HG03060 (cell line): ENCODE measurements at regions not wholly inside any gene's neighbourhood (a gene's known extent, or its start where the extent isn't known, plus 50 kb on each side); places are given as distances from the start of the nearest gene placed in this dataset.
"Not testable (repeated sequence)": the region's sequence is repeated elsewhere in the genome, so short reads cannot be mapped to it uniquely, and the experiment has no call there.

Source experiments
- ATAC-seq: cut with Tn5 transposase; IDR thresholded peaks from one replicate; pipeline ENCODE4 v1.9.1; 2021; ENCODE audit warnings: low read depth, moderate number of reproducible peaks; ENCODE audit not compliant: unreplicated experiment

DNA sequence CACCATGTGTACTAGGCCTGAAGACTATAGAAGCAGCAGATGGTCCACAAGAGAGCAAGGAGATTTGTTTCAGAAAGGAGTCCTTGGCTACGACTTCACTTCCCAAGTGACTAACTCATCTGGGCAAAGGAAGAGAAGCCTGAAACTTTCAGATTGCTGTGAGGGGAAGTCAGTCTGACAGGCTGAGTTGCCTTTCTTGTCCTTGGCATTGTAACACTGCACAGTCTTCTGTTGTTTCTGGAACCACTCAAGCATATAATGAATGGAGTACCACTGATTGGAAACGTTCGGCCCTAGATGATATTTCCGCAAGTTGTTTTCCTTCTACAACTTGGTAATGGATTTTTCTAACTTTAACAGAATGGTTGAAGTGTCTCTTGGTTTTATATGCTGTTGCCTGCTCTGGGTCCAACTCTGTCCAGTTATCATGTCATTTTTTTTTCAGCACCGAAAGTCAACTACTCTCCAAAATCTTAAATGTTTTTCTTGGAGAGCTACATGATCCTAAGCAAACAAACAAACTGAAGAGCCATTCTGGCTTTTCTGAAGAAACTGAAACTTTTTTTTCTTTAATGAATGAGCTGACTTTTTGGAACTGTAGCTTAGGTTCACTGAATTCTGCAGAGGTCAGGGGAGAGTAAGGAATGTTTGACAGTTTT, 685.7 kb downstream of the MECOM start:
- ATAC-seq, result no peak

- ATAC-seq, result no peak
Observed at GRCh38 chr3:168976969-168977368, 686.5 kb downstream of the MECOM start.

DNA sequence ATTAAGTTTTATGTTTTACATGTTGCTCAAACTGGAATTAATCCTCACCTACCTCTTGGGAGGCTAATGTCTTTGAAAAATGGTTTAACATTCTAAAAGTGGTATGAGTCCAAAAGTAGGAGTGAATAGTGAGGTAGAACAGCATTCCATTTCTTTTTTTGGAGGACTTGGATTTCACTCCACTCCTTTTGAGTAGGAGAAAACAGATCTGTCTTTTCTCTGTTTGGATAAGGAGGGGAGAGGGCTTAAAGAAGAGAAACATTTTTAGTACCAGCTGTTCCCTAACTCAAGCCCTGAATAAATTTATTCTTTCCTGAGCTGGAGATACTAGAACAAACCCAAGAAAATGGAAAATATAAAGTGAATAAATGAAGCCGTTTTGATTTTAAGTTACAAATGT, 687.9 kb downstream of the MECOM start:
- ATAC-seq, result no peak

DNA sequence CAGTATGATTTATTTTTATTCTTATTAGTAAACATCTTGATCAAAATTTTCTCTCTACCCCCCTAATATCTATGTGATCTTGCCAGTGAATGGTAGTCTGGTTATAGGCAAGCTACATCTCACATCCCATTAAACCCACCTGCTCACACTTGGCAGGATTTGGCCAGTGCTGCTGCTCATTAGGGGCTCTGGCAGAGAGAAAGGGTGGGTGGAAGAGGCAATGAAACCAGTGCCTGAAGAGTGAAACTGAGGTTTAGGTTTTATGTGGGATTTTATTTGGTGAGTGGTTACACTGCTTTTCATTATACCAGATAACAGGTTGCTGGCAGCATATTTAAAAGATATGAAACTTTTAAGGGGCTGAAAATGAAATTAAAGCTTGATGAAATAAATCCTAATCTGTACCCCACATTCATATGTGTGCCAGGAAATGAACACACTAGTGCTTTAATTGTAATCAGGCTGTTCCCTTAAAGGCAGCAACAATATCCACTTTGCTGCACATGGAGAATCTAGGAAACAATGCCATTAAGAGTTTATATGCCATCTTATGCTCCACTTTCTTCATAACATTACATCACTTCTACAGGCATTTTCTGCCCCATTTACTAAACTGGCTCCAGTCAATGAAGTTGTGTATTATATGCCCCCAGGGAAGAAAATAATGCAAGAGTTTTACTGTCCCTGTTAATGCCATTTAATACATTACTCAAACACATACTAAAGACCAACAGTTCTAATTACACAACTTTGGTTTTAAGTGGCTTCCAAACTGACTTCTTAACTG, 688.7 kb downstream of the MECOM start:
- no peak for ATAC-seq

GRCh38 chr3:168973897-168974296, 689.6 kb downstream of the MECOM start:
- ATAC-seq, result no peak

DNA sequence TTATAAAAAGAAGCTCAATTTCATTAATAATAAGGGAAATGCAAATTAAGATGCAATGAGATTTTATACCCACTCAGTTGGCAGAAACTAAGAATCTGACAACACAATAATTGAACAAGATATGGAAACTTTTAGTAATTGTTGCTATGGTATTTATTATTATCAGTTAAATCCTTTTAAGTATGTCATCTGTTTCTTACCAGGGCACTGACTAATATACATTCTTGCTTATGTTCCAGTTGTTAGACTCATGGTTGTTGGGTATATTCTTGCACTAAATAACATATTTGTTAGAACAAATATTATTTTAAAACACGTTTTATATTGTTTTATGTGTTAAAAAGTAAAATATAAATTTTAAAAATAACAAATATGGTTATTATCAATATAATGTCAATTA, 690.3 kb downstream of the MECOM start:
- no peak for ATAC-seq

- no peak for ATAC-seq
Observed at GRCh38 chr3:168968609-168969008, 694.9 kb downstream of the MECOM start.

- no peak for ATAC-seq
Observed at GRCh38 chr3:168964736-168965135, 698.8 kb downstream of the MECOM start.

DNA sequence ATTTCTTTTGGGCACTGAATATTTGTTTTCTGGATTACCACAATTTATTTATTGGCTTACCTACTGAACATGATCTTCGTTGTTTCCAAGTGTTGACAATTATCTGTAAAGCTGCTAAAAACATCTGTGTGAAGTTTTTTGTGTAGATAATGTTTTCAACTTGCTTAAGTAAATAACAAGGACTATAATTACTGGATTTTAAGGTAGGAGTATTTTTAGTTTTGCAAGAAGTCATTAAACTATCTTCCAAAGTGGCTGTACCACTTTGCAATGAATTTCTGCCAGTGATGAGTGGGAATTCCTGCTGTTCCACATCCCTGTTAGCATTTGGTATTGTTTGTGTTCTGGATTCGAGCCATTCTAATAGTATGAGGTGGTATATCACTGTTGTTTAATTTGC, 702.2 kb downstream of the MECOM start:
- ATAC-seq, result no peak

GRCh38 chr3:168959731-168960130, 703.8 kb downstream of the MECOM start:
- ATAC-seq, result no peak

GRCh38 chr3:168958466-168958865, 705.0 kb downstream of the MECOM start:
- ATAC-seq, result no peak

DNA sequence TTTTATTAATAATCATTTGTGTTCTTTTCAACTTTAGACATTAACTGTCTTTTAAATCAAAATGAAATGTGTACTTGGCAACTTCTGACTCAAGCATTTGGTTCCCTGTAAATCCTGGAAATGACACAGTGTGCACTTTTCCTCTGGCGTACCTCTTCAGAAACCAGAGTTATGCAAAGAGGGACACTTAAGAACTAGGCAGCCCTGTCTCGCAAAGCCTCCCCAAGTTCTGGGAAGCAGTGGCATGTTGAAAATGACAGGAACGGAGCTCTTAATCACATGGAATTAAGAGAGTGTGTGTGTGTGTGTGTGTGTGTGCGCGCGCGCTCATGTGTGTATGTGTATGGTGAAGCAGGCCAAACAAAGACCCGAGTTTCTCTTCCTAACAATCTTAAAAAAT, 707.4 kb downstream of the MECOM start:
- ATAC-seq, result no peak

- no peak for ATAC-seq
Observed at GRCh38 chr3:168952551-168952950, 711.0 kb downstream of the MECOM start.

GRCh38 chr3:168951884-168952283, 711.6 kb downstream of the MECOM start:
- no peak for ATAC-seq

DNA sequence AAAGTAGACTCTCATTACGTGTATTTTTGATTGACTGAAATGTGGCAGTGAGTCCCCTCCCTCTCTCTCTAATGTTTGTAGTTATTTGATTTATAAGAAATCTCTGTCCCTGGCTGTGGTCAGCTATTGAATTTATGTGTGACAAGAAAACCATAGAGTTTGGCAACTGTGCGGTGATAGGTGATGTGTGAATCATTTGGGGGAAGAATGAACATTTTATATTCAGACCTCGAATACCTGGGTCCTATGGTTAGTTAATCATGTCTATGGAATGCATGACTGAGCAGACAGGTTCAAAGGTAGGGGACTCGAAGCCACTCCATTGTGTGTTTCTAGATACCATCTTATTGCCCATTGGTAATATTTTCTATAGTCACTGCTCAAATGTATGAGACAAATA, 712.1 kb downstream of the MECOM start:
- no peak for ATAC-seq

DNA sequence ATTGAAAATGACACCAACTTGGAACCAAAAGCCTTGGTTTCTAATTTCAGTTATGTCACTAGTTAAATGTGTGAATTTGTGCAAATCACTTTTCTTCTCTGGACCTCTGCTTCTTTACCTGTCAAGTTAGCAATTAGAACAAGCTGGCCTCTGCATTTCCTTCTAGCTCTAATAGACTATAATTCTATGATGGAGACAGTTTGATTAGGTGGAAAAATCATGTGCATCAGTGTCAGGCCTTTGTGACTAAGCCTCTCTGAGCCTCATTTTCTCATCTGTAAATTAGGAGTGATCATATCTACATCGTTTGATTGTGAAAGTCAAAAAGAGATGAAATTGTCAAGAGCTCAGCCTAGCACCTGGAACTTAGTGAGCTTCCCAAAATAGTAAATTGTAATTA, 712.9 kb downstream of the MECOM start:
- ATAC-seq, result no peak

DNA sequence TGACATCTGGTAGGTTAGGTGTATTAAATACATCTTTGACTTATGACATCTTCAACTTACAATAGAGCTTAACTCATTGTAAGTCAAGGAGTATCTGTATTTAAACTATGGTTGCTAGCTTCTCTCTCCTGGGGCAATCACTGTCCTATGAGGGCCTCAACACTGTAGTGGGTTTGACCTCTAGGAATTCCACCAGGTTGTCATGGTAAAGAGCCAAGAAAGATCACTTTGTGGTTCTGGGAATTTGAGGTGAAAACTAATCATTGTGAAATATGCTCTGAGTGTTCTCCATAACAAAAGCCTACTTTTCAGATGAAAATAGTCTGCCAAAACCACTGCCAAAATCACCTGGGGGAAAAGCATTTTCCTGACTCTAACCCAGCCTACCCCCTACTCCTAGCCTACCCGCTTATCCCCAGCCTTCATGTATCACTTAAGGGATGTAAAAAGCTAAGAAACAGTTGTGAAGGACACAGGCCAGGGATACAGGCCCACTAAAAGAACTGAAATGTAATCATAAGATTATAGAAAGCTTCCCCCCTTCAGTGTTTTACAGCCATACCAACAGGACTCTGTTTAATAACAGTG, 723.8 kb downstream of the MECOM start:
- ATAC-seq, result no peak

- ATAC-seq, result no peak
Observed at GRCh38 chr3:168933614-168934013, 729.9 kb downstream of the MECOM start.

DNA sequence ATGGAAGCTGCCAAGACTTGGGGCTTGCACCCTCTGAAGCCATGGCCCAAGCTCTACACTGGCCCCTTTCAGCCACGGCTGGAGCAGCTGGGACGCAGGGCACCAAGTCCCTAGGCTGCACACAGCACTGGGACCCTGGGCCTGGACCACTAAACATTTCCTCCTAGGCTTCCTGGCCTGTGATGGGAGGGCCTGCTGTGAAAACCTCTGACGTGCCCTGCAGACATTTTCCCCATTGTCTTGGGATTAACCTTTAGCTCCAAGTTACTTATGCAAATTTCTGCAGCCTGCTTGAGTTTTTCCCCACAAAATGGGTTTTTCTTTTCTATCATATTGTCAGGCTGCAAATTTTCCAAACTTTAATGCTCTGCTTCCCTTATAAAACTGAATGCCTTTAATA, 733.5 kb downstream of the MECOM start:
- ATAC-seq, result not testable (repeated sequence)

- ATAC-seq, result no peak
Observed at GRCh38 chr3:168926426-168926825, 737.1 kb downstream of the MECOM start.

GRCh38 chr3:168925568-168925967, 737.9 kb downstream of the MECOM start:
- no peak for ATAC-seq

DNA sequence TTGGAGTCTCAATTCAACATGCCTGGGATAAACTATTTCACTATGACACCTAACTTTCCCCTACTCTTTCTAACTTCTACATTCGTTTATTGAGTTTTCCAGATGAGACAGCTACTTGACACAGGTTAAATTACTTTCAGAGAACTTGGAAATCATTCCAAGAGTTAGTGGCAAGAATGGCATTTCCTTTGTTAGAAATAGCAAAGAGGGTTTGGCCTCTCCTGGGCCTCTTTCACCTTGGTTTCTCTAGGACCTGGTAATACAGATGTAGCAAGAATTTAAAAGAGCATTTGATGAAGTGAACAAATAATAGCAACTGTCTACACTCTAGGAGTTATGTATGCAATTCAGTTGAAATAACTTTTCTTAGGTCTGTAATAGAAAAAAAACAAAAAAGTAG, 748.9 kb downstream of the MECOM start:
- ATAC-seq, result no peak
